ENCODE measurements at regions not wholly inside any gene's neighbourhood (a gene's known extent, or its start where the extent isn't known, plus 50 kb on each side); places are given as distances from the start of the nearest gene placed in this dataset.
A peak's percentile ranks its signal among the peaks of the same experiment; 100 is the strongest.

DNA sequence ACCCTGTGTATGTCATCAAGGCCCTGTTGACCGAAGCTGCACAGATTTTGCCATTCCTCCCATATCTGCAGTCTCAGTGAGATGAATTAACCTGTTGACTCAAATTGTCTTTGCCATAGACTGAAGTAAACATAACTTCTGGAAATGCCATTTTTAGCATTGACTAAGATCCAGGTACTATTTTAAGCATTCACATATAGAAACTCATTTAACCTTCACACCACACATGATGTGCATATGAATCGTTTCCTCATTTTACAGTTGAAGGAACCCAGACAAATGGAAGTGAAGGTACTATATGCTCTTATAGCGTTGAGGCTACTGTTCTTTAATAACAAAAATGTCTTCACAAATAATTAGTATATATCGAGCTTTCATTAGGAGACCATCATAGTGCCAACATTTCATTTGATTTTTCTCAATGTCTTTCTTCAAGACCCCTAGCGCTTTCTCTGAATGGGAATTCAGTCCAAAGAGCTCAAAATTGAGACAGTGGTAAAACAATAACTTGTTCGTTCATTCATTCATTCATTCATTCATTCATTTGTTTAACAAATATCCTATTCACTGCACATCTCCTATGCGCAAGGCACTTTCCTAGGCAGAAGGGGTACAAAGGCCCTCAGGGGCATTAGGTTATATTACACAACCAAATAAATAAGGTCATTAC is 444.7 kb downstream of the ADGRL2 start:
- Mint-ChIP-seq H3K27me3 (ENCODE audit: low read depth) (no peaks in the 10 kb centered on the region), H3K9me3 (peaks cover 19% of the 10 kb centered on the region), H3K4me1 (peaks cover 3% of the 10 kb centered on the region), H3K4me3 (no peak overlapping the region), H3K27ac (no peak overlapping the region), H3K36me3 (peaks cover 6% of the 10 kb centered on the region)
- DNase-seq (ENCODE audit: low spot score in 2 of 2, unreplicated experiment in 2 of 2), result no peak
- TF ChIP-seq, protein P1, sequence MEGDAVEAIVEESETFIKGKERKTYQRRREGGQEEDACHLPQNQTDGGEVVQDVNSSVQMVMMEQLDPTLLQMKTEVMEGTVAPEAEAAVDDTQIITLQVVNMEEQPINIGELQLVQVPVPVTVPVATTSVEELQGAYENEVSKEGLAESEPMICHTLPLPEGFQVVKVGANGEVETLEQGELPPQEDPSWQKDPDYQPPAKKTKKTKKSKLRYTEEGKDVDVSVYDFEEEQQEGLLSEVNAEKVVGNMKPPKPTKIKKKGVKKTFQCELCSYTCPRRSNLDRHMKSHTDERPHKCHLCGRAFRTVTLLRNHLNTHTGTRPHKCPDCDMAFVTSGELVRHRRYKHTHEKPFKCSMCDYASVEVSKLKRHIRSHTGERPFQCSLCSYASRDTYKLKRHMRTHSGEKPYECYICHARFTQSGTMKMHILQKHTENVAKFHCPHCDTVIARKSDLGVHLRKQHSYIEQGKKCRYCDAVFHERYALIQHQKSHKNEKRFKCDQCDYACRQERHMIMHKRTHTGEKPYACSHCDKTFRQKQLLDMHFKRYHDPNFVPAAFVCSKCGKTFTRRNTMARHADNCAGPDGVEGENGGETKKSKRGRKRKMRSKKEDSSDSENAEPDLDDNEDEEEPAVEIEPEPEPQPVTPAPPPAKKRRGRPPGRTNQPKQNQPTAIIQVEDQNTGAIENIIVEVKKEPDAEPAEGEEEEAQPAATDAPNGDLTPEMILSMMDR (IDR thresholded peaks at IDR 0.05; ENCODE audit: unreplicated experiment), result no peak

DNA sequence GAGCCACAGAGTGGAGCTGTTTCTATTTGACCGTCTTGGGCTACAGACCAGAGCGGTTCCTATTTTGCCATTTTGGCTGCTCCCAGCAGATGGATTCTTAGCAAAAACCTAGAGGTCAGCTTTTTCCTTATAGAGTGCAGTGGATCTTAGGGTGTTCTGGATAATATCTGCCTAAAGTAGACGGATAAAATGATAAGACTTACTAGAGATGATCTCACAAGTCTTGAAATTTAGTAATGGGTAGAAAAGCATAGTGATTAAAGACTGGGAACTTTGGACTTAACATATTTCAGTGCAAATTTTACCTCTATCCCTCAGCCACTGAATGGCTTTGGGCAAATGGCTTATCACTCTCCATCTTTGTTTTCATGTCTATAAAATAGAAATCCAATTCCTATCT is 439.8 kb downstream of the ADGRL2 start:
- Mint-ChIP-seq H3K27ac (no peak overlapping the region), H3K27me3 (ENCODE audit: low read depth) (no peaks in the 10 kb centered on the region), H3K4me3 (no peak overlapping the region), H3K36me3 (peaks cover 20% of the 10 kb centered on the region), H3K4me1 (no peaks in the 10 kb centered on the region), H3K9me3 (peaks cover 50% of the 10 kb centered on the region)
- TF ChIP-seq, protein P1 (IDR thresholded peaks at IDR 0.05; ENCODE audit: unreplicated experiment), result no peak
- no peak for DNase-seq (ENCODE audit: low spot score in 2 of 2, unreplicated experiment in 2 of 2)

DNA sequence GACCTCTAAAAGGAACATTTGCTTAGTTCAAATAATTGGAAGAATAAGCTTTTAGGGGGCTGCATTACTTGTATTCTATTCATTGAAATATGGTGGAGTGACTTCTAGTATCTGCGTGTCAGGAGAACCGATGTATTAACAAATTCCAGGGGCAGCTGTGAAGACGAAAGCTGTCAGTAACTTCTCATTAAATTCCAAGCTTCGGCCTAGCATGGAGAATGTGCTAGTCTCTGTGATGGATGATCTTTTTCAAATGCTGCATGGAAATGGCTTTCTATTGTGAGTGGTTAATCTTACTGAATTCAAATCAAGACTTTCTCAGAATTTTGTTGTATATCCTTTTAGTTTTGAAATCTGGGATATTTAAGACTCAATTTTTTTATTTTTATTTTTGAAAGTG is 429.9 kb downstream of the ADGRL2 start:
- H3K27me3 Mint-ChIP-seq (ENCODE audit: low read depth), result no peaks in the 10 kb centered on the region
- TF ChIP-seq, protein P1 (IDR thresholded peaks at IDR 0.05; ENCODE audit: unreplicated experiment), result no peak
- H3K9me3 Mint-ChIP-seq, result peaks cover 21% of the 10 kb centered on the region
- H3K4me3 Mint-ChIP-seq, result no peak overlapping the region
- H3K27ac Mint-ChIP-seq, result no peak overlapping the region
- no peak for DNase-seq (ENCODE audit: low spot score in 2 of 2, unreplicated experiment in 2 of 2)
- H3K36me3 Mint-ChIP-seq, result peaks cover 8% of the 10 kb centered on the region
- H3K4me1 Mint-ChIP-seq, result peaks cover 18% of the 10 kb centered on the region

DNA sequence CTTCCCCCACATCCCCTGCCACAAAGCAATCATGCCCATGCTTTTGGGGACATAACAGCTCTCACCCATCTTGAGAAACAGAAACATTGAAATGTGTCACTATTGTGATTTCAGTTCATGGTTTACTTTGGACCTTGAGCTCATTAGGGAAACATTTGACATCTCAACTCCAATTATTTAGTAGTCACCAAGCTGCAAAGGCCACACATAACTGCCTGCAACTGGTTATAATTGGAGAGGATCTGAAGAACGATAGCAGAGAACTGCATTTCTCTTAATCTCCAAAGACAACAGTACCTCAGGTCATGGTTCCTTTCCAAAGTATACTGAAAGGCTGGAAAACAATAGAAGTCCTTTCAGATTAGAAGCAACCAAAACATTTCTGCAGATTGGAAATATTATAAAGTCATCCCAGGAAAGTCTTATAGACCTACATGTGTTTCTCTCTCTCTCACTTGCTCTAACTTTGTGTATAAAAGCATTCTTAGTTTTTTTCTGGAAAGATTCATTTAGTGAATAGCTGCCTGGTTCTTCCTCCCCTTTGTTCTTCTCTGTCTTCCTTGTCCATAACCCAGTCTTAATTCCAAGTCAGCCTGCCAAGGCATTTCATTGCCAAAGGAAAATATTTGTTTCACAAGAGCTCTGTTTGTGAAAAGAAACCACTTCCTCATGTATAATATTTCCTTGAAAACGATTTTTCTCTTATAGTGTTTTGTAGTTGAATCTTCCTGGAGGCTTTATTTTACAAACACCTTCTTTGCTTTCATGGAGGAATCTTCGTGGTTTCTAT is 426.8 kb downstream of the ADGRL2 start:
- peak overlapping the region; percentile 31 for H3K27ac Mint-ChIP-seq
- no peak for DNase-seq (ENCODE audit: low spot score in 2 of 2, unreplicated experiment in 2 of 2)
- TF ChIP-seq, protein P1 (IDR thresholded peaks at IDR 0.05; ENCODE audit: unreplicated experiment), result no peak
- peaks cover 24% of the 10 kb centered on the region for H3K4me1 Mint-ChIP-seq
- H3K9me3 Mint-ChIP-seq, result peaks cover 8% of the 10 kb centered on the region
- no peak overlapping the region for H3K4me3 Mint-ChIP-seq
- H3K27me3 Mint-ChIP-seq (ENCODE audit: low read depth), result no peaks in the 10 kb centered on the region
- H3K36me3 Mint-ChIP-seq, result no peaks in the 10 kb centered on the region

DNA sequence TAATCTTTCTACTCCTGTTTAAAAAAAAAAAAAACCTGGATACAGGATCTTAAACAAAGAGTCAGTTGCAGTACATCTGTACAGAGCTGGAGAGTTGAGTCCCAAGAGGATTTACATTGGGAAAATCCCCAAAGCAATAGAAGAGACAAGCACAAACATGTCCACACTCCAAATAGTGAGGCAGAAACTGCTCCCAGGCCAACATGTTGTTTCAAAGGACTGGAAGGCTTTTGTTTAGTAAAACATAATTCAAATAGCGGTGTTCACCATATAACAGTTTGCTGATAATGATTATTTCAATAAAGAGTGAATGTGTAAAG is 425.4 kb downstream of the ADGRL2 start:
- peak overlapping the region; percentile 67 for H3K27ac Mint-ChIP-seq
- TF ChIP-seq, protein P1 (IDR thresholded peaks at IDR 0.05; ENCODE audit: unreplicated experiment), result no peak

More for the DNA sequence above, 425.4 kb downstream of the ADGRL2 start:
- Mint-ChIP-seq H3K4me3 (no peak overlapping the region), H3K36me3 (no peaks in the 10 kb centered on the region), H3K9me3 (peaks cover 1% of the 10 kb centered on the region), H3K4me1 (peaks cover 24% of the 10 kb centered on the region), H3K27me3 (ENCODE audit: low read depth) (no peaks in the 10 kb centered on the region)
- DNase-seq (ENCODE audit: low spot score in 2 of 2, unreplicated experiment in 2 of 2), result no peak
